Stimulated activated CD4-positive, alpha-beta T cell treated with anti-CD3 and anti-CD28 coated beads, Interleukin-15, amount 100 ng/mL, for 24 hours (primary cell): ENCODE measurements at regions not wholly inside any gene's neighbourhood (a gene's known extent, or its start where the extent isn't known, plus 50 kb on each side); places are given as distances from the start of the nearest gene placed in this dataset.
"Not testable (repeated sequence)": the region's sequence is repeated elsewhere in the genome, so short reads cannot be mapped to it uniquely, and the experiment has no call there.

Experiments used
- DNase-seq: peaks from one replicate; pipeline ENCODE4 v3.0.0-alpha.2; 2020

DNA sequence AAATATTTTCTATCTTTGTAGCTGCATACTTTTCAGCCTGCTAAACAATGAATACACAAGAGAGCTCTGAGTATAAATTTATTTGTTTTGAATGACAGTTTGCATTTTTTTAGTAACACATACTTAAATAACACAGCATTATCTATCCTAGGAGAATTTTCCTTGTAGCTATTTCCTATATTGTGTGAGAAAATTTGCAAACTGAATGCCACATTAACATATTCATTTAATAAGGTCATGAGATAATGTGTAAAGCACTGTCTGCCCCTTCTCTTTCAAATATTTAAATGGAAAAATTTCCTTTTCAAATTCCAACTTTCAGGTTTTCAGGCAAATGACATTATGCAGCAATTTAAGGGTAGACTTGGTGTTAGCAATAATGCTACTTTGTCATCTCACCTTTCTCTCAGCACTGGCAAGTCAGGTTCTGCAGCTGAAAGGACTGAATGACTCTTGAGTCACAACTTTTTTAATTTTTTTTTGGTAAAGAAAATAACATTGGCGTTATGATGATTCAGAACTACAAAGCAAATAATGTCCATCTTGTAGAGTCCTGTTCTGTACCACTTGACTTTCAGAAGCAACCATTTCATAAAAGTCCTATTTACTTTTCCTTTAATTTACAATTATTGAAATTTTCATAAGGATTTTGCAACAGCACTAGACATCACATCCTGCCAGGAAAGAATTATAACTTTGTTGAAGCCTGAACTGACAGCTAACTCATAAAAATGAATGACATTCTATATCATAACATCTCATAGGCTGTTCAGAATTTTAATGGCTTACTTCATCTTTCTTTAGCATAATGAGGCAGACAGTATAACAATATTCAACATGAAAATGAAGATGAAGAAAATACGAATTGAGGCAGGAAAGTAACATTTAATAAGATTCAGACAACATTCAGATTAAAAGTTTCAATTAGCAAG is 681.6 kb upstream of the SEMA6D start:
- no peak for DNase-seq

- no peak for DNase-seq
Measured at GRCh38 chr15:47037003-47037402, 680.3 kb upstream of the SEMA6D start.

DNA sequence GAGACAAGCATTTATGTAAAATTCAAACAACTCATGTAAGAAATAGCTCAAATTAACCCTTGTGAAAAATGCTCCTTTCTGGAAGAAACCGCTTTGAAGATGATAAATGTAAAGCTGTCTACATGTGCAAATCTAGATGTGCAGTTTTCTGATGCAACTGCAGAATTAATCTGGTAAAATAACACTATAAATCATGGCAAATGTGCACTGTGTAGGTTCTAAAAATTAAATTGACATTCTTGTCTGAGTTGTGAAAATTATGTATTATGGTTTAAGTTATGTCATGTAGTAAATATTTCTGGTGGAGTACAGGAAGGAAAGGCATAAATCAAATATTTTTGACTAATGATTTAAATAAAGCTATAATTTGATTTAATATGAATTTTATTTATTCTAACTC is 678.1 kb upstream of the SEMA6D start:
- no peak for DNase-seq

GRCh38 chr15:47041301-47041700 is 676.0 kb upstream of the SEMA6D start:
- DNase-seq, result no peak

DNA sequence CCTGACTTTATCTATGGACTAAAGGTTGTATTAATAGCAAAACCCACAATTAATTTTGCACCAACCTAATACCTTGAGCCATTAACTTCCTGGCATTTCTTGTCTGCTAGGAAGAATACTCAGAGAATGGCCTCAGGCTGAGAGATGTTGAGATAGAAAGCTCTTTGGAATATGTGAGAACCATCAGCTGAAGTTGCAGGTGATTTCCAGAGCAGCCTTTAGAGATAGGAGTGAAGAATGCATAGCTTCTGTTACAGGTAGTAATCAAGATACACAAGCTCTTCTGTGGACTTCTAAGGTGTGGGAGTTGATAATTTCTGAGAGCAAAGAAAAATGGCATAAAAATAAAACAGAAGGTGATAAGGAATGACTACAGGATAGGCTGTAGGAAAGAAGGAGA is 669.3 kb upstream of the SEMA6D start:
- DNase-seq, result not testable (repeated sequence)

DNA sequence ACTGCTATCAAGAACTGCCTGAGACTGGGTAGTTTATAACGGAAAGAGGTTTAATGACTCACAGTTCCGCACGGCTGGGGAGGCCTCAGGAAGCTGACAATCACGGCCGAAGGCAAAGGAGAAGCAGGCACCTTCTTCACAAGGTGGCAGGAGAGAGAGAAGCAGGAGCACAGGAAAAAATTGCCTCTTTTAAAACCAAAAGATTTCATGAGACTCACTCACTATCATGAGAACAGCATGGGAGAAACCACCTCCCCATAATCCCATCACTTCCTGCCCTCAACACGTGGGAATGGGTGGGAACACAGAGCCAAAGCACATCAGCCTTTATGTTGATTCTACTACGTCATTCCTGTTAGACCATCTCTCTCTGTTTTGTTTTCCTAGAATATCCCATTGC is 650.9 kb upstream of the SEMA6D start:
- DNase-seq, result no peak

- not testable (repeated sequence) for DNase-seq
Measured at GRCh38 chr15:47077846-47078245, 639.5 kb upstream of the SEMA6D start.

- DNase-seq, result no peak
Measured at GRCh38 chr15:47095833-47096232, 621.5 kb upstream of the SEMA6D start.

GRCh38 chr15:47098526-47098925 is 618.8 kb upstream of the SEMA6D start:
- DNase-seq, result not testable (repeated sequence)

DNA sequence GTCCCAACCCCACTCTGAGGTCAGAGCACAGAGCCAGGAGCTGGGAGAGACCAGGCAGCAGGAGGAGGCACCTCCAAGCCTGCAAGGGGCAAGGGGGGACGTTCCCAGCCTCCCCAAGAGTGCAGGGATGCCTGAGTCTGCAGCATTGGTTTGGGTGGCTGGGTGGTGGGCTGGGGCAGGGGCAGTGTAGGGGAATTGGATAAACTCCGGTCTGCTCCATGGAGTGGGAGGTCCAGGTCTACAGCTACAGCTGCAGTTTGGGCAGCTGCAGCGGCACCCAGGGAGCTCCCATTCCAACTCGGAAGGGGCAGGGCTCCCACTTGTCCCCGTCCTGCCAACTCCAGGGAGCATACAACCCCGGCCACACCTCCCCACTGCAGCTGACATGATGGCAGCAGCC is 617.5 kb upstream of the SEMA6D start:
- not testable (repeated sequence) for DNase-seq

DNA sequence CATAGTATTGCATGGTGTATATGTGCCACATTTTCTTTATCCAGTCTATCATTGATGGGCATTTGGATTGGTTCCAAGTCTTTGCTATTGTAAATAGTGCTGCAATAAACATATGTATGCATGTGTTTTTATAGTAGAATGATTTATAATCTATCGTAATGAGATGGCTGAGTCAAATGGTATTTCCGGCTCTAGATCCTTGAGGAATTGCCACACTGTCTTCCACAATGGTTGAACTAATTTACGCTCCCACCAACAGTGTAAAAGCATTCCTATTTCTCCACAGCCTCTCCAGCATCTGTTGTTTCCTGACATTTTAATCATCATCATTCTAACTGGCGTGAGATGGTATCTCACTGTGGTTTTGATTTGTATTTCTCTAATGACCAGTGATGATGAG is 608.5 kb upstream of the SEMA6D start:
- not testable (repeated sequence) for DNase-seq

- no peak for DNase-seq
Measured at GRCh38 chr15:47116698-47117097, 600.6 kb upstream of the SEMA6D start.

- no peak for DNase-seq
Measured at GRCh38 chr15:47119349-47119748, 598.0 kb upstream of the SEMA6D start.

GRCh38 chr15:47124430-47125102 is 592.7 kb upstream of the SEMA6D start:
- no peak for DNase-seq

GRCh38 chr15:47129033-47129432 is 588.3 kb upstream of the SEMA6D start:
- DNase-seq, result no peak

- not testable (repeated sequence) for DNase-seq
Measured at GRCh38 chr15:47131450-47131849, 585.9 kb upstream of the SEMA6D start.

DNA sequence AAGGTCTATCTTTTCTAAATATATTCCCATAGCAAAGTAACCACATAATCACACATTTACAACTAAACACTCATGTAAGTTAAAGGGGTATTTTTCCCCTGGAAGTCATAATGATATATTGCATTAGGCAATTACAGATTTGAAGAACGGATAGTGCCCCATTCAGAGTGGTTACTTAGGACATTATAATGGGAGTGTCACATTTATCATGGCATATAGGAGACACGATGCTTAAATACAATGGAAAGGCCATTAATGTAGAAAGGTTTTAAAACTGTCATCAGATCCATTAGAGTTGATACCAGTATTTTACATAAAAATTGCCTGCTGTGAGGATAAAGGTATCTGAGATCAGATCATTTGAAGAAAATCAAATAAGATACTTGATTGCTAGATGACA is 582.0 kb upstream of the SEMA6D start:
- DNase-seq, result no peak

- DNase-seq, result no peak
Measured at GRCh38 chr15:47136236-47136635, 581.1 kb upstream of the SEMA6D start.

DNA sequence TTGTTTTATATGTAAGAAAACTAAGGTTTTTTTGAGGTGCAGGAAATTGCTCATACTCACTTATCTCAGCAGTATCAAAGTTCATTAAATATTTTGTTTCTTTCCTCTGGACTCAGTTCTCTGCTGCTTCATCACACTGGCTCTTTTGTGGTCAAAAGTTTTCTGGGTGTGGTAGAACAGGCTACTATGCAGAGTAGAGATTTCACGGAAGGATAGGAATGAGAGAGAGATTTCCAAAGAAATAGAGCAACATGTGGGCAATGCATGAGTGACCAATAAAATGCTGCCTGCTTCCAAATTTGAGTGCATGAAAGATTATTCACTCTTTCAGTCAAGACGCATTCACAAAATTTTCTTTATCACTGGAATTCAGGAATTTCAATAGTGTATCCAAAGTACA is 577.3 kb upstream of the SEMA6D start:
- no peak for DNase-seq

GRCh38 chr15:47157827-47158226 is 559.5 kb upstream of the SEMA6D start:
- no peak for DNase-seq

DNA sequence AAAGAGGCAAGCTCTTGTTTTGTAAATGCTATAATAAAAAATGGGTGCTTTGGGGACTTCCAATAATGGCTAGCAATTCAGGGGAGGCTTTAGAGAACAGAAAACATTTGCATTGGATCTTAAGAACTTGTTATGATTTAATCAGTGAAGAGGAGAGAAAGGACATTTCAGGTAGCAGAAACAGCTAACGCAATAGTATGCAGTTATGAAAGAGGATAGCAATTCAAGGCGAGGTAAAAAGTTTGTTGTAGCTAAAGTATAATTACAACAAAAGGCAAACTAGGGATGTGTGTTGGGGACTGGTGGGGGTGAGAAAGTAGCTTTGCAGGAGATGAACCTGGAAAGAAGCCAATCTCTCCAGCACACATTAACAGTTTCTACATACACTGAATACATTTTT is 558.7 kb upstream of the SEMA6D start:
- no peak for DNase-seq

DNA sequence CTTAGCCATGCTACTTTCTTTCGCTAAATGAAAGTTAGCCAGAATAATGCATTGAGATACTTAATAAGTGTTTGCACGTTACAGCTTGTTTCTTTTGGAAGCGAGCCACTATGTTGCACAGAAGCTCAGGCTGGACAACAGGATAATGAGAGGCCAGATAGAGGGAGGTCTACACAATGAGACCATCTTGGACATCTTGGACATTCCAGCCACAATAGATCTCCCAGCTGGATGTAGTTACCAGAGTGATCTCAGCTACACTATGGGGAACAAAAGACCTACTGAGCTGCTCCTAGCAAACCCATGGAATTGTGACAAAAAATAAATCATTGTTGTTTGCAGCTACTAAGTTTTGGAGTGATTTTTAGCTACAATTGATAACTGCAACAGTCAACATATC is 540.1 kb upstream of the SEMA6D start:
- no peak for DNase-seq

- DNase-seq, result no peak
Measured at GRCh38 chr15:47179988-47180387, 537.3 kb upstream of the SEMA6D start.

DNA sequence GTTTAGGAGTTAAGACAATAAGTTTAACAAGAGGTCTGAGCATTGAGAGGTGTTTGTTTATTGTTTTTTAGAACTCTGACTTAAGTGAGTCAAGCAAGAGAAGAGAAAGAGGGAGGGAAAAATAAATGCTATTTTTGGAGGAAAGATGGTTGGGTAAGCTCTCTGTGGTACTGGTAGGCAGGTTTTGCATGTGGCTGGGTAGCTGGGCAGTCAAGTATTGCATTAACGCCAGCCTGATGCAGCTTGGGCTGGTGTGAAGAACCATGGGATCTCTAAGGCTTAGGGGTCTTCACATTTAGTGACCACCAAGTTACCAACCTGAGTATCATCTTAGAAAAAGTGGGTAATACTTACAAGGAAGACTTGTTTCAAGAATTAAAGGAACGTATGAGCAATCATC is 534.5 kb upstream of the SEMA6D start:
- DNase-seq, result no peak
